Stimulated activated CD4-positive, alpha-beta T cell treated with anti-CD3 and anti-CD28 coated beads, Interleukin-12 subunit alpha, Interleukin-12 subunit beta, amount 100 ng/mL, for 24 hours (primary cell): ENCODE measurements at regions not wholly inside any gene's neighbourhood (a gene's known extent, or its start where the extent isn't known, plus 50 kb on each side); places are given as distances from the start of the nearest gene placed in this dataset.
"Not testable (repeated sequence)": the region's sequence is repeated elsewhere in the genome, so short reads cannot be mapped to it uniquely, and the experiment has no call there.

Source experiments
- DNase-seq, 2 experiments: peaks; one replicate each; pipeline ENCODE4 v3.0.0-alpha.2; 2020; ENCODE audit warnings: low read depth in 2 of 2

GRCh38 chr13:80510686-80511085, 169.8 kb upstream of the SPRY2 start:
- DNase-seq: no peak

- no peak for DNase-seq
These were observed 168.3 kb upstream of the SPRY2 start for GRCh38 chr13:80509264-80509663.

- DNase-seq: no peak
These were observed 167.1 kb upstream of the SPRY2 start for GRCh38 chr13:80508031-80508430.

GRCh38 chr13:80504453-80504852, 163.5 kb upstream of the SPRY2 start:
- no peak for DNase-seq

GRCh38 chr13:80502359-80502758, 161.4 kb upstream of the SPRY2 start:
- DNase-seq: no peak

GRCh38 chr13:80501556-80501955, 160.6 kb upstream of the SPRY2 start:
- no peak for DNase-seq

GRCh38 chr13:80499536-80500290, 158.8 kb upstream of the SPRY2 start:
- no peak for DNase-seq

GRCh38 chr13:80498433-80498832, 157.5 kb upstream of the SPRY2 start:
- DNase-seq: no peak

GRCh38 chr13:80497978-80498377, 157.1 kb upstream of the SPRY2 start:
- DNase-seq: no peak

- no peak for DNase-seq
These were observed 156.5 kb upstream of the SPRY2 start for GRCh38 chr13:80497439-80497838.

- DNase-seq: no peak
These were observed 155.9 kb upstream of the SPRY2 start for GRCh38 chr13:80496721-80497397.

- DNase-seq: not testable (repeated sequence)
These were observed 149.6 kb upstream of the SPRY2 start for GRCh38 chr13:80490491-80490943.

- no peak for DNase-seq
These were observed 145.5 kb upstream of the SPRY2 start for GRCh38 chr13:80486402-80486801.

GRCh38 chr13:80483157-80483556, 142.2 kb upstream of the SPRY2 start:
- DNase-seq: no peak

- DNase-seq: no peak
These were observed 140.7 kb upstream of the SPRY2 start for GRCh38 chr13:80481588-80481987.

GRCh38 chr13:80477661-80478443, 136.9 kb upstream of the SPRY2 start:
- no peak for DNase-seq

GRCh38 chr13:80476953-80477352, 136.0 kb upstream of the SPRY2 start:
- no peak for DNase-seq

- no peak for DNase-seq
These were observed 134.8 kb upstream of the SPRY2 start for GRCh38 chr13:80475718-80476117.

GRCh38 chr13:80473695-80474094, 132.8 kb upstream of the SPRY2 start:
- DNase-seq: no peak

- no peak for DNase-seq
These were observed 129.0 kb upstream of the SPRY2 start for GRCh38 chr13:80469853-80470381.

GRCh38 chr13:80469105-80469852, 128.4 kb upstream of the SPRY2 start:
- no peak for DNase-seq

- DNase-seq: no peak
These were observed 124.4 kb upstream of the SPRY2 start for GRCh38 chr13:80465321-80465720.
